GM12878 (cell line): ENCODE measurements at regions not wholly inside any gene's neighbourhood (a gene's known extent, or its start where the extent isn't known, plus 50 kb on each side); places are given as distances from the start of the nearest gene placed in this dataset.

ENCODE experiments used
- ATAC-seq: fragments of 200-7000 bp; cut with Tn5 transposase; 3 replicates; pipeline ENCODE4 v1.9.1; 2020; ENCODE audit warnings: mild to moderate bottlenecking, moderate library complexity
- BruUV-seq: library from RNA; stranded (reverse); fragments of 400-500 nt; replicated peaks from 2 replicates; lab custom pipeline; 2021; lab: Mats Ljungman, UMichigan
- CTCF ChIA-PET: fragments of 300-600 bp; sonication (Branson Sonifier 250); formaldehyde crosslinking; extraction: SDS; loops from one replicate; lab custom pipeline; 2021; ENCODE audit warnings: inconsistent platforms; lab: Yijun Ruan, JAX
- POLR2A ChIA-PET: fragments of 350-600 bp; formaldehyde crosslinking; extraction: SDS; loops from one replicate; lab custom pipeline; 2021; ENCODE audit warnings: inconsistent platforms; lab: Charles Lee
- RAD21 ChIA-PET: fragments of 300-600 bp; sonication (Branson Sonifier 250); formaldehyde crosslinking; loops from one replicate; lab custom pipeline; 2023; ENCODE audit warnings: antibody characterized with exemption; ENCODE audit not compliant: unreplicated experiment; lab: Charles Lee
- SMC1A ChIA-PET: fragments of 300-600 bp; sonication (Branson Sonifier 250); formaldehyde crosslinking; loops from one replicate; lab custom pipeline; 2023; ENCODE audit not compliant: unreplicated experiment, uncharacterized antibody; lab: Charles Lee
- DNase-seq: peaks from one replicate; pipeline ENCODE4 v3.0.0-alpha.2; 2011; ENCODE audit warnings: low read depth, low spot score
- FAIRE-seq: peaks from 3 replicates; lab custom pipeline; 2011; peaks lifted over from hg19 to GRCh38; lab: Jason Lieb, UNC
- H2AFZ ChIP-seq: 2 replicates; pipeline ENCODE4 v1.6.0; 2011; ENCODE audit warnings: low read depth, low read length, control low read depth; ENCODE audit not compliant: control insufficient read depth
- H3K27ac ChIP-seq: 2 replicates; pipeline ENCODE4 v1.5.1; 2011; ENCODE audit warnings: control low read depth; ENCODE audit not compliant: control insufficient read depth, insufficient read depth
- H3K27me3 ChIP-seq, 2 experiments: replicated peaks in 1 of 2; 2 replicates each; pipeline versions ENCODE4 v1.6.0 to v1.6.1; 2011; ENCODE audit warnings: low read length in 1 of 2; ENCODE audit not compliant: control insufficient read depth in 2 of 2, insufficient read depth in 2 of 2
- H3K36me3 ChIP-seq, 2 experiments: 2 replicates each; pipeline ENCODE4 v1.5.1; 2011; ENCODE audit warnings: low read length in 1 of 2; ENCODE audit not compliant: control insufficient read depth in 2 of 2, insufficient read depth in 2 of 2
- H3K4me1 ChIP-seq: 2 replicates; pipeline ENCODE4 v1.6.1; 2011; ENCODE audit warnings: mild to moderate bottlenecking, low read length, moderate library complexity, mixed read lengths; ENCODE audit not compliant: control insufficient read depth, insufficient read depth
- H3K4me2 ChIP-seq: 2 replicates; pipeline ENCODE4 v1.6.0; 2011; ENCODE audit warnings: control low read depth; ENCODE audit not compliant: control insufficient read depth, insufficient read depth
- H3K4me3 ChIP-seq: fragments of 200-600 bp; sonication (generic); 2 replicates; pipeline ENCODE4 v1.5.1; 2016
- H3K79me2 ChIP-seq: 2 replicates; pipeline ENCODE4 v1.6.0; 2011; ENCODE audit warnings: low read length; ENCODE audit not compliant: control insufficient read depth, insufficient read depth
- H3K9ac ChIP-seq: 2 replicates; pipeline ENCODE4 v1.8.0; 2011; ENCODE audit warnings: low read length, control low read depth, mixed read lengths; ENCODE audit not compliant: control insufficient read depth, insufficient read depth
- H3K9me3 ChIP-seq: replicated peaks from 3 replicates; pipeline ENCODE4 v1.5.1; 2011; ENCODE audit warnings: mild to moderate bottlenecking, low read length; ENCODE audit not compliant: control insufficient read depth, insufficient read depth
- H4K20me1 ChIP-seq: 2 replicates; pipeline ENCODE4 v1.6.0; 2011; ENCODE audit not compliant: control insufficient read depth, insufficient read depth
- CREM ChIP-seq: IDR thresholded peaks from 2 replicates; pipeline ENCODE4 v1.6.1; 2014; ENCODE audit warnings: antibody characterized with exemption, low read depth
- EGR1 ChIP-seq, 2 experiments: IDR thresholded peaks; 1 replicate in 1 of 2; 2 replicates in 1 of 2; pipeline ENCODE4 v1.6.1; 2011 to 2012; ENCODE audit warnings: low read depth in 2 of 2, low read length in 2 of 2, borderline replicate concordance in 1 of 2, mild to moderate bottlenecking in 1 of 2, moderate library complexity in 1 of 2
- FOS ChIP-seq: IDR thresholded peaks from 3 replicates; pipeline ENCODE4 v1.6.1; 2011; ENCODE audit warnings: borderline replicate concordance; ENCODE audit not compliant: insufficient read length; ENCODE audit errors: extremely low read depth
- FOXK2 ChIP-seq: fragments of 450-650 bp; IDR thresholded peaks from 2 replicates; pipeline ENCODE4 v1.6.1; 2017; ENCODE audit warnings: mild to moderate bottlenecking, moderate library complexity
- HDAC6 ChIP-seq: fragments of 200-600 bp; sonication (generic); IDR thresholded peaks from one replicate; pipeline ENCODE4 v1.8.0; 2017; ENCODE audit warnings: antibody characterized with exemption; ENCODE audit not compliant: unreplicated experiment
- RBBP5 ChIP-seq: fragments of 200-600 bp; sonication (generic); conservative IDR thresholded peaks from 2 replicates; pipeline ENCODE4 v1.6.1; 2016
- RCOR1 ChIP-seq: conservative IDR thresholded peaks from 2 replicates; pipeline ENCODE4 v1.6.1; 2012; ENCODE audit warnings: low read depth, low read length, improper control_type of control experiment
- SMC3 ChIP-seq: IDR thresholded peaks from 2 replicates; pipeline ENCODE4 v1.6.1; 2011; ENCODE audit warnings: low read length, improper control_type of control experiment, borderline replicate concordance
- SUPT20H ChIP-seq: IDR thresholded peaks from 2 replicates; pipeline ENCODE4 v1.6.1; 2011; ENCODE audit warnings: low read depth, mild to moderate bottlenecking, low read length, moderate library complexity, borderline replicate concordance; ENCODE audit not compliant: control insufficient read depth
- ZNF207 ChIP-seq: fragments of 450-650 bp; IDR thresholded peaks from 2 replicates; pipeline ENCODE4 v1.6.1; 2014; ENCODE audit warnings: antibody characterized with exemption, mild to moderate bottlenecking, borderline replicate concordance
- ZNF622 ChIP-seq: fragments of 450-650 bp; IDR thresholded peaks from 2 replicates; pipeline ENCODE4 v1.6.1; 2017; ENCODE audit warnings: mild to moderate bottlenecking, inconsistent platforms
- WGBS: methylation state at CpG from one replicate; pipeline ENCODE4 v1.1.6; 2016; ENCODE audit warnings: low lambda C conversion rate; ENCODE audit not compliant: insufficient replicate concordance, insufficient coverage; ENCODE audit errors: missing lambda C conversion rate; 5-methylcytosine and 5-hydroxymethylcytosine counted together
- in situ Hi-C: fragments of 300-500 bp; cut with MboI; formaldehyde crosslinking; loops from 9 replicates; pipeline ENCODE4 v1.14.3; 2018; ENCODE audit warnings: mixed read lengths
- intact Hi-C: fragments of 100-400 bp; cut with micrococcal nuclease; formaldehyde crosslinking; loops from one replicate; pipeline ENCODE4 v1.14.2; 2022; ENCODE audit not compliant: unreplicated experiment
- TF ChIP-seq, protein P1 (sequence below): fragments of 450-650 bp; IDR thresholded peaks from 2 replicates; pipeline ENCODE4 v1.6.1; 2017; ENCODE audit warnings: borderline replicate concordance

DNA sequence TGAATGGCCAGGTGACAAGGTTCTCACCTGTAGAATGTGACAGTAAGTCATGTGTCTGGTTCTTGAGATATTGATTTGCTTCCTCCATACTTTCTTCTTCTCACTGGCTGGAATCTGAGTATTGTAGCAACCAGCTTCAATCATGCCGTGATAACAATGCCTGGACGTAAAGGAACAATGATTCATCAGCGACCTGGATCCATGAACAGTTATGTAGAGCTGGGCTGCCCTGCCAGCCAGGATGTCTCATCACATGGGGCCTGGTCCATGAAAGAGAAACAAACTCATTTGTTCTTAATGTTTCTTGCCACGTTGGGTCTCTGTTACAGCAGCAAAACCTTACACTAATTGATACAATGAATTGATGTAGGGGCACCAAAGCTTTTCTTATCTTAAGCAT is 627.2 kb downstream of the TOX3 start:
- H3K27ac ChIP-seq, result no peak overlapping the region
- no peak for TF ChIP-seq RCOR1
- TF ChIP-seq HDAC6, result no peak
- no peak for TF ChIP-seq RBBP5
- no peak for TF ChIP-seq ZNF622
- TF ChIP-seq EGR1 (IDR thresholded peaks at IDR 0.05; ENCODE audit: borderline replicate concordance in 1 of 2, low read depth in 2 of 2, low read length in 2 of 2), result no peak
- no peak for TF ChIP-seq SUPT20H
- TF ChIP-seq FOS, result no peak
- no peak for TF ChIP-seq FOXK2
- no peak for TF ChIP-seq CREM
- no peak for TF ChIP-seq SMC3
- TF ChIP-seq, protein P1, sequence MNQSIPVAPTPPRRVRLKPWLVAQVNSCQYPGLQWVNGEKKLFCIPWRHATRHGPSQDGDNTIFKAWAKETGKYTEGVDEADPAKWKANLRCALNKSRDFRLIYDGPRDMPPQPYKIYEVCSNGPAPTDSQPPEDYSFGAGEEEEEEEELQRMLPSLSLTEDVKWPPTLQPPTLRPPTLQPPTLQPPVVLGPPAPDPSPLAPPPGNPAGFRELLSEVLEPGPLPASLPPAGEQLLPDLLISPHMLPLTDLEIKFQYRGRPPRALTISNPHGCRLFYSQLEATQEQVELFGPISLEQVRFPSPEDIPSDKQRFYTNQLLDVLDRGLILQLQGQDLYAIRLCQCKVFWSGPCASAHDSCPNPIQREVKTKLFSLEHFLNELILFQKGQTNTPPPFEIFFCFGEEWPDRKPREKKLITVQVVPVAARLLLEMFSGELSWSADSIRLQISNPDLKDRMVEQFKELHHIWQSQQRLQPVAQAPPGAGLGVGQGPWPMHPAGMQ, result no peak
- no peak for TF ChIP-seq ZNF207
- no peaks in the 10 kb centered on the region for H3K9me3 ChIP-seq
- no peaks in the 10 kb centered on the region for H4K20me1 ChIP-seq
- intact Hi-C loops (no loop called here), in situ Hi-C loops (no loop called here)
- H3K4me2 ChIP-seq, result no peak overlapping the region
- FAIRE-seq (no peak), DNase-seq (no peak), ATAC-seq (no peak)
- BruUV-seq, result no TSS peak
- no peaks in the 10 kb centered on the region for H3K36me3 ChIP-seq
- H3K4me1 ChIP-seq, result no peaks in the 10 kb centered on the region
- POLR2A ChIA-PET, result no interaction called here
- no peak overlapping the region for H3K9ac ChIP-seq
- CTCF ChIA-PET, result no interaction called here
- H3K27me3 ChIP-seq, result no peaks in the 10 kb centered on the region
- H2AFZ ChIP-seq, result no peak overlapping the region
- no peak overlapping the region for H3K4me3 ChIP-seq
- no peaks in the 10 kb centered on the region for H3K79me2 ChIP-seq
- RAD21 ChIA-PET, result no interaction called here
- WGBS, result 0% methylated on average over 4 of the region's 4 CpGs
- SMC1A ChIA-PET, result no interaction called here
